H1 (cell line): ENCODE measurements at regions not wholly inside any gene's neighbourhood (a gene's known extent, or its start where the extent isn't known, plus 50 kb on each side); places are given as distances from the start of the nearest gene placed in this dataset.

Experiments used
- CEBPB ChIP-seq: IDR thresholded peaks from 2 replicates; pipeline ENCODE4 v1.6.1; 2012; ENCODE audit warnings: low read depth, low read length
- CTCF ChIP-seq, 3 experiments: IDR thresholded peaks; 1 replicate in 2 of 3; 2 replicates in 1 of 3; pipeline versions ENCODE4 v1.5.1 to v1.6.1; 2011; ENCODE audit warnings: low read length in 3 of 3, mild to moderate bottlenecking in 3 of 3, inconsistent platforms in 2 of 3, low read depth in 1 of 3, moderate library complexity in 1 of 3; ENCODE audit not compliant: insufficient read depth in 1 of 3; ENCODE audit errors: control extremely low read depth in 1 of 3

GRCh38 chr2:37819186-37819585 lies 105.9 kb upstream of the RMDN2 start:
- no peak for TF ChIP-seq CEBPB
- no peak for TF ChIP-seq CTCF (IDR thresholded peaks at IDR 0.05; ENCODE audit: control extremely low read depth in 1 of 3, insufficient read depth in 1 of 3, low read depth in 1 of 3, low read length in 3 of 3)
